ENCODE measurements at regions not wholly inside any gene's neighbourhood (a gene's known extent, or its start where the extent isn't known, plus 50 kb on each side); places are given as distances from the start of the nearest gene placed in this dataset.

GRCh38 chr11:70604630-70605467, 206.5 kb downstream of the CTTN start:
- peaks cover 30 to 44% of the 10 kb centered on the region in 2 donors for H3K4me1 ChIP-seq (replicated peaks in 1 of 2)
- in situ Hi-C loops (cut with MboI; ENCODE audit: low pct_unique_long_range_greater_than_20kb in 2 of 9, low sequenced_read_pairs in 9 of 9, unreplicated experiment in 9 of 9), result no loop called here
- no peak overlapping the region for H3K4me3 ChIP-seq
- ATAC-seq (replicated peaks in 6 of 8), result no peak
- H3K27ac ChIP-seq, result no peak overlapping the region
- 80 to 100% (median 97%) methylated on average over 1 to 7 of the region's 20 CpGs; no CpG with 5 or more reads in 3 of the 10 experiments for WGBS, 10 experiments

GRCh38 chr11:70605468-70605815, 207.1 kb downstream of the CTTN start:
- H3K27ac ChIP-seq, result no peak overlapping the region
- in situ Hi-C loops (cut with MboI; ENCODE audit: low pct_unique_long_range_greater_than_20kb in 2 of 9, low sequenced_read_pairs in 9 of 9, unreplicated experiment in 9 of 9), result no loop called here
- H3K4me1 ChIP-seq (replicated peaks in 1 of 2), result peaks cover 36 to 47% of the 10 kb centered on the region in 2 donors
- no peak overlapping the region for H3K4me3 ChIP-seq
- no peak for ATAC-seq (replicated peaks in 6 of 8)
- WGBS, 10 experiments, result 60 to 100% (median 88%) methylated on average over 3 to 9 of the region's 14 CpGs; no CpG with 5 or more reads in 2 of the 10 experiments

DNA sequence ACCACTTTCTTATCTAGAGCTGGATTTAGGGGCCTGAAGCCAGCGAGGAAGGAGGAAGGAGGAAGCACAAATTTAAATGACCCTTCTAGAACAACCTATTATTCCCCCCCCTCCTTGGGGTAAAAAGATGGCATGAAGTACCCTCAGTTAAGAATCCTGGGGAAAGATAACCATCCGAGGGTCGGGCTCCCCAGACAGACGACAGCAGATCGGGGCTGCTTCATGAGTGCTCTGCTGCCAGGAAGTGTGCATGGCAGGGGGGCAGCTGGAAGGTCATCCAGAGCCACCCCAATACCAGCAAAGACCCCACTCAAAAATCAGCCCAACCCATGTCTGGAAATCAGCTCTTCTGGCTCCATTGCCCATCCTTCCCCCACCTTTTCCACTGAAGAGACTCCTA, 207.5 kb downstream of the CTTN start:
- WGBS, 10 experiments, result 60 to 100% (median 75%) methylated on average over 1 to 3 of the region's 5 CpGs; no CpG with 5 or more reads in 7 of the 10 experiments
- no peak for ATAC-seq (replicated peaks in 6 of 8)
- in situ Hi-C loops (cut with MboI; ENCODE audit: low pct_unique_long_range_greater_than_20kb in 2 of 9, low sequenced_read_pairs in 9 of 9, unreplicated experiment in 9 of 9), result no loop called here
- no peak overlapping the region for H3K4me3 ChIP-seq
- H3K4me1 ChIP-seq (replicated peaks in 1 of 2), result peaks cover 40 to 51% of the 10 kb centered on the region in 2 donors
- H3K27ac ChIP-seq, result no peak overlapping the region

DNA sequence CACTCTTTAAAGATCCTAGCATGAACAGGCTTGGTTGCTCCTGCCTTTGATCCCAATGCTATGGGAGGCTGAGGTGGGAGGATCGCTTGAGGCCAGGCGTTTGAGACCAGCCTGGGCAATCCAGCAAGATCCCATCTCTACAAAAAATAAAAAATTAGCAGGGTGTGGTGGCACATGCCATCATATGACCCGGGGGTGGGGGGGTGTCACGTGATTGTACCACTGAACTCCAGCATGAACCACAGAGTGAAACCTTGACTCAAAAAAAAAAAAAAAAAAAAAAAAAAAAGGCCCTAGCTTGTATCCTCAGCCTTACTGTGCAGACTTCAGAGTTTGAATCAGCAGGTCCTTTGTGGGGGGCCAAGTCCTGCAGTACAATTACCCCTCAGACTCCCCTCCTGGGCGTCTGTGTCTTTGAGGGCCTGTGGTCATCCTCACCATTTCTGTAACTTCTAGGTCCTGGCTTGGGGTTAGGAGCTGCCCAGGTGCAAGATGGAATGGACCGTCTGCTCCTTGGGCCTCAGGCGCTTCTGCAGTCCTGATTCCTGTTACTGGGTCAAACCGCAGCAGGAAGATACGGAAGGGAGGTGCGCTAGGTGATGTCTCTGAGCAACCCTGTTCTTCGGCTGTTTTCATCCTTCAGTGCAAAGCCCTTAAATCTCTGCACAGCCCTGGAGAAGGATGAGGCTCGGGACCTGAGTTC, 208.1 kb downstream of the CTTN start:
- WGBS, 10 experiments, result 48 to 93% (median 88%) methylated on average over 2 to 8 of the region's 12 CpGs; no CpG with 5 or more reads in 4 of the 10 experiments
- no peak for ATAC-seq (replicated peaks in 6 of 8)
- no peak overlapping the region for H3K4me3 ChIP-seq
- in situ Hi-C loops (cut with MboI; ENCODE audit: low pct_unique_long_range_greater_than_20kb in 2 of 9, low sequenced_read_pairs in 9 of 9, unreplicated experiment in 9 of 9), result no loop called here
- H3K27ac ChIP-seq, result no peak overlapping the region
- H3K4me1 ChIP-seq (replicated peaks in 1 of 2), result peaks cover 45 to 56% of the 10 kb centered on the region in 2 donors

DNA sequence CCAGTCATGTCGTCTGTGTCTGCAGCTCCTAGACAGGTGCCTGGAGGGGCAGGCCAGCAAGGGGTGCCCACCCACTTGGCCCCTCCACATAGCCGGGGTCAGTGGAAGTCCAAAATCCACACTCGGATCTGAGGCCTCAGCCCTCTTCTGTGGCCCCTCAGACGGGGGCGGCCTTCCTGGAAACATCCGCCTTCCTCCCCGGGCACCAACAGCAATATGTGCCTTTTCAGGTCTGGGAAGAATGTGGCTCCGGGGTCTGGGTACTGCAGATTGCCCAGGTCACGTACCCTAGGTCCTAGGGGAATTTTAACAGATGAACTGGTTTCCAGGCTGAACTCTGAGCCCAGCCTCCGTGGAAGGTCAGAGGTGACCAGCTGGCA, 208.6 kb downstream of the CTTN start:
- in situ Hi-C loops (cut with MboI; ENCODE audit: low pct_unique_long_range_greater_than_20kb in 2 of 9, low sequenced_read_pairs in 9 of 9, unreplicated experiment in 9 of 9), result no loop called here
- ATAC-seq (replicated peaks in 6 of 8), result no peak
- Histone ChIP-seq H3K4me3 (no peak overlapping the region), H3K4me1 (replicated peaks in 1 of 2) (peaks cover 45 to 52% of the 10 kb centered on the region in 2 donors), H3K27ac (no peak overlapping the region)
- 0 to 80% (median 26%) methylated on average over 1 to 3 of the region's 10 CpGs; no CpG with 5 or more reads in 6 of the 10 experiments for WGBS, 10 experiments

- 33 to 90% (median 67%) methylated on average over 1 to 3 of the region's 6 CpGs; no CpG with 5 or more reads in 7 of the 10 experiments for WGBS, 10 experiments
- peaks cover 50 to 54% of the 10 kb centered on the region in 2 donors for H3K4me1 ChIP-seq (replicated peaks in 1 of 2)
- no peak overlapping the region for H3K27ac ChIP-seq
- no peak overlapping the region for H3K4me3 ChIP-seq
- in situ Hi-C loops (cut with MboI; ENCODE audit: low pct_unique_long_range_greater_than_20kb in 2 of 9, low sequenced_read_pairs in 9 of 9, unreplicated experiment in 9 of 9), result no loop called here
- no peak for ATAC-seq (replicated peaks in 6 of 8)
Observed at GRCh38 chr11:70607561-70607960, 209.2 kb downstream of the CTTN start.

DNA sequence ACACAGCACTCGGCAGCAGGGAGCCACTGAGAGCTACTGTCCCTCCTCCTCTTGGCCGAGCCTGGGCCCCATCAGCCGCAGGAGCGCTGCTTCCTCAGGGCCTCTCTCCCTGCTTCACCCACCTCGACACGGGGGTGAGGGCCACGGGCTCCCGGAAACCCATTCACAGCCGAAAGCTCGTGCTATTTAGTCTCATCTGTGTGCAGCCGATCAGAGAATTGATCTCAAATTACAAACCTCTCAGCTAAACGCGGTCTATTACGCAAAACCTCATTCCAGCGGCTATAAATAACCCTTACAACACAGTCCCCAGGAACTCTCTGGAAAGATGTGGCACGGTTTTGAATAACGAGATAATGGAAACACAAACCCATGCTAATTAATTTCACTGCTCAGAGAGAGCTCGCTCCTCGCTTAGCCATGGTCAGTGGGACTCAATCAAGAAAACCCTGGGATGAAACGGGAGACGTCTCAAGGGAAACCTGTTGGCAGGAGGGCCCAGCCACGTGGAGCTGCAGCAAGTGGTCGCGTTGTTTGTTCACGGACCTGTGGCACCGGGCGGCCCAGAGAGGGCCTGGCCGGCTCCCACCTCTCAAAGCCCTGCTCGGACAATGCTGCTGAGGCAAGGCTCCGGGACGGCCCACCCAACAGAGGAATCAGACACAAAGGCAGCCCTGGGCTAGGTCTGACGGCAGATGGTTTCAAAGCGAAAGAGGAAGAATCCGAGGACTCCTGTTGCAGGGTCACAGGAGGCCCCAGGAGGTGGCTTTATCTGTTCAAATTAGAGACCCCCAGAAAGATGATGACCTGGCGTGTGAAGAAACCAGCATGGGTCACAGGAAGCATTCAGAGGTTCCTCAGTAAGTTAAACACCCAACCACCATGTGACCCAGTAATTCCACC, 210.5 kb downstream of the CTTN start:
- Histone ChIP-seq H3K4me3 (no peak overlapping the region), H3K27ac (peak overlapping the region; percentile 71 to 74), H3K4me1 (replicated peaks in 1 of 2) (peaks cover 50 to 54% of the 10 kb centered on the region in 2 donors)
- WGBS, 10 experiments, result 0 to 43% (median 27%) methylated on average over 2 to 12 of the region's 35 CpGs; no CpG with 5 or more reads in 3 of the 10 experiments
- in situ Hi-C loops (cut with MboI; ENCODE audit: low pct_unique_long_range_greater_than_20kb in 2 of 9, low sequenced_read_pairs in 9 of 9, unreplicated experiment in 9 of 9), result no loop called here
- ATAC-seq (replicated peaks in 6 of 8), result peak in 6 of 8 experiments; percentile 50 to 79 (median 67)

DNA sequence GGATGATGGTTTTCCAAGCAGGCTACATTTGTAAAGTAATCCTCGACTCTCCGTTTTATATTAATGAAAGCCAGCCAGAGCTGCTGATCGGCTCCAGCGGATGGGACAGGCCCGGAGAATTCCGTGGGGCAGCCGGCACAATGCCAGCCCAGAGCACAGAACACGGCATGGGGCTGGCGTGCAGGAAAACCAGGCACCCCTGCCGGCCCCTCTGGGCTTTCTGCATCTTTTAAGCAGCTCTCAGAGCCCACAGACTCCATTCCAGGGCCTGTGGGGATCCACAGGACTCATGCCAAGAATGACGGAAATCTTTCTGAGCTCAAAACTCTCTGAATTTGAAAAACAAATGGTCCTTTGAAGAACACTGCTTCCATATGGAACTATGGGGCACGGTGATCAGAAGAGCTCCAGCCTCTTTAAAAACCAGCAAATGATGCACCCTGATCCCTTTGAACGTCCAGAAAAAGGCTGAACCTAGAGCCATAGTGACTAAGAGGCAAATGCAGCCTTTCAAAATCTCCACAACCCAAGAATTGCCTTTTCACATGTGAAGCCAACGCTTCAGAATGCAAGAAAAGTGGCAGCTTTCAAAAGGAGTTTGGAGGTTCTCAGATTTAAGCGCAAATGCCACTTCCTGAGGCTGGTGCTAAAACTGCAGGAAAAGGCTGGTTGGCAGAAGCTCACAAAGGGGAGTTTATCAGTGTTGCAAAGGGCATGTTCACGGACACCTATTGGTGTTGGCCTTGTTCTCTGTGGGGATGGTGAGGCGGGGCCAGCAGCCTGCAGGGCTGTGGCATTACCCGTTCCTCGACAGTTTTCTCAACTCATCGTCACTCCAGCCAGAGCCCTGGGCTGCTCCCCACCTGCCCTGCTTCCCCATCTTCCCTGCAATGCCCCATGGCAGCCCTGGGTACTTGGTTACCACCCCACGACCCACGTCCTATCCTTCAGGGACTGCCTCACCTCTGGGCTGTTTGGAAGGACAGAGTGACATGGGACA, 212.5 kb downstream of the CTTN start:
- Histone ChIP-seq H3K27ac (no peak overlapping the region), H3K4me3 (no peak overlapping the region), H3K4me1 (replicated peaks in 1 of 2) (peaks cover 44 to 48% of the 10 kb centered on the region in 2 donors)
- peak in 6 of 8 experiments; percentile 19 to 67 (median 44) for ATAC-seq (replicated peaks in 6 of 8)
- WGBS, 10 experiments, result 7 to 100% (median 33%) methylated on average over 1 to 10 of the region's 22 CpGs
- in situ Hi-C loops (cut with MboI; ENCODE audit: low pct_unique_long_range_greater_than_20kb in 2 of 9, low sequenced_read_pairs in 9 of 9, unreplicated experiment in 9 of 9), result no loop called here

DNA sequence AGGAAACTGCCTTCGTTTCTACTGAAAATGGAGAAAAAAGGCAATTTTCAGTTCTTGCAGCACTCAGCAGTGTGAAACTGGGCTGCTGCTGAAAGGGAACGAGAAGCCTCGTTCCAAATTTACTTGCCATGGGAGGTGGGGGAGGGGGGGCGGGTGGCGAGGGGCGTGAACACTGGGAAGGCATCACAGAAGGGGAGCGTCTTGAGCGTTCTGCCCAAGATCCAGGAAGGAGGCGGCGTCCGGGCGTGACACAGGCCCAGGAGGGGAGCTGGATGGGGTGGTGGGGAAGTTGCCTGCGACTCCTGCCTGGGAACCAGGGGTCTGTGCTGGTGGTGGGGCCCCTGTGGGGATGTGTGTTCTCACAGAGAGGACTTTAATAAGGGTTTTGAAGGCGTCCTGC, 213.5 kb downstream of the CTTN start:
- Histone ChIP-seq H3K4me3 (no peak overlapping the region), H3K4me1 (replicated peaks in 1 of 2) (peaks cover 45 to 51% of the 10 kb centered on the region in 2 donors), H3K27ac (no peak overlapping the region)
- in situ Hi-C loops (cut with MboI; ENCODE audit: low pct_unique_long_range_greater_than_20kb in 2 of 9, low sequenced_read_pairs in 9 of 9, unreplicated experiment in 9 of 9), result no loop called here
- 17 to 67% (median 48%) methylated on average over 1 to 2 of the region's 14 CpGs; no CpG with 5 or more reads in 5 of the 10 experiments for WGBS, 10 experiments
- no peak for ATAC-seq (replicated peaks in 6 of 8)

- Histone ChIP-seq H3K4me3 (no peak overlapping the region), H3K4me1 (replicated peaks in 1 of 2) (peaks cover 48 to 59% of the 10 kb centered on the region in 2 donors), H3K27ac (no peak overlapping the region)
- WGBS, 10 experiments, result 23 to 88% (median 78%) methylated on average over 4 to 24 of the region's 24 CpGs; no CpG with 5 or more reads in 1 of the 10 experiments
- ATAC-seq (replicated peaks in 6 of 8), result peak in 5 of 8 experiments; percentile 11 to 64 (median 38)
- in situ Hi-C loops (cut with MboI; ENCODE audit: low pct_unique_long_range_greater_than_20kb in 2 of 9, low sequenced_read_pairs in 9 of 9, unreplicated experiment in 9 of 9), result no loop called here
Observed at GRCh38 chr11:70612459-70613141, 214.3 kb downstream of the CTTN start.

GRCh38 chr11:70614034-70614681, 215.8 kb downstream of the CTTN start:
- in situ Hi-C loops (cut with MboI; ENCODE audit: low pct_unique_long_range_greater_than_20kb in 2 of 9, low sequenced_read_pairs in 9 of 9, unreplicated experiment in 9 of 9), result no loop called here

More at GRCh38 chr11:70614034-70614681, 215.8 kb downstream of the CTTN start:
- Histone ChIP-seq H3K4me1 (replicated peaks in 1 of 2) (peaks cover 53 to 62% of the 10 kb centered on the region in 2 donors), H3K4me3 (no peak overlapping the region), H3K27ac (no peak overlapping the region)
- ATAC-seq (replicated peaks in 6 of 8), result no peak
- 19 to 100% (median 80%) methylated on average over 1 to 4 of the region's 7 CpGs; no CpG with 5 or more reads in 3 of the 10 experiments for WGBS, 10 experiments
